Naive thymus-derived CD4-positive, alpha-beta T cell (primary cell): ENCODE measurements at regions not wholly inside any gene's neighbourhood (a gene's known extent, or its start where the extent isn't known, plus 50 kb on each side); places are given as distances from the start of the nearest gene placed in this dataset.

ENCODE experiments used
- ATAC-seq: fragments of 150-1000 bp; cut with Tn5 transposase; 2 replicates; pipeline ENCODE4 v1.10.0; 2021; ENCODE audit warnings: mild to moderate bottlenecking, moderate library complexity
- CTCF ChIA-PET: fragments of 350-600 bp; sonication (Branson Sonifier 250); formaldehyde crosslinking; loops from one replicate; lab custom pipeline; 2021; ENCODE audit warnings: antibody characterized with exemption; lab: Charles Lee
- POLR2A ChIA-PET: fragments of 350-600 bp; sonication (Branson Sonifier 250); formaldehyde crosslinking; loops from one replicate; lab custom pipeline; 2021; ENCODE audit warnings: antibody characterized with exemption, inconsistent platforms; lab: Charles Lee
- DNase-seq, 9 donors: peaks; one replicate each; pipeline versions ENCODE4 v3.0.0 to v3.0.0-alpha.2; 2020 to 2022; ENCODE audit warnings: mixed read lengths in 1 of 9
- H3K27ac ChIP-seq: one replicate; pipeline ENCODE4 v1.7.0; 2013; ENCODE audit warnings: mild to moderate bottlenecking, low read depth, low read length, moderate library complexity
- H3K27me3 ChIP-seq, 2 donors: one replicate each; pipeline ENCODE4 v1.7.0; 2013; ENCODE audit warnings: low read length in 2 of 2, mild to moderate bottlenecking in 2 of 2, moderate library complexity in 2 of 2; ENCODE audit not compliant: control insufficient read depth in 2 of 2, insufficient read depth in 2 of 2
- H3K36me3 ChIP-seq, 3 experiments: 1 replicate in 2 of 3; 2 replicates in 1 of 3; pipeline ENCODE4 v1.7.0; 2013; ENCODE audit warnings: low read length in 3 of 3, mild to moderate bottlenecking in 3 of 3, moderate library complexity in 1 of 3; ENCODE audit not compliant: insufficient read depth in 3 of 3, control insufficient read depth in 2 of 3
- H3K4me1 ChIP-seq, 2 donors: one replicate each; pipeline ENCODE4 v1.7.0; 2013; ENCODE audit warnings: low read length in 2 of 2, mild to moderate bottlenecking in 2 of 2, moderate library complexity in 1 of 2; ENCODE audit not compliant: control insufficient read depth in 2 of 2, insufficient read depth in 2 of 2
- H3K4me3 ChIP-seq: 2 replicates; pipeline ENCODE4 v1.7.0; 2013; ENCODE audit warnings: mild to moderate bottlenecking, low read length
- H3K9me3 ChIP-seq, 3 experiments: 1 replicate in 2 of 3; 2 replicates in 1 of 3; pipeline ENCODE4 v1.7.0; 2013; ENCODE audit warnings: low read length in 3 of 3; ENCODE audit not compliant: control insufficient read depth in 2 of 3
- H3K27ac Mint-ChIP-seq, 9 donors: one replicate each; pipeline ENCODE4 v1.8.0; 2020 to 2022; ENCODE audit warnings: mixed read lengths in 9 of 9, mild to moderate bottlenecking in 8 of 9, moderate library complexity in 5 of 9, inconsistent platforms in 2 of 9
- H3K27me3 Mint-ChIP-seq, 5 donors: one replicate each; pipeline ENCODE4 v1.8.0; 2021 to 2022; ENCODE audit warnings: mixed read lengths in 5 of 5, mild to moderate bottlenecking in 1 of 5
- H3K36me3 Mint-ChIP-seq, 5 donors: one replicate each; pipeline ENCODE4 v1.8.0; 2020 to 2022; ENCODE audit warnings: mixed read lengths in 5 of 5, mild to moderate bottlenecking in 3 of 5, inconsistent platforms in 1 of 5
- H3K4me1 Mint-ChIP-seq, 7 donors: one replicate each; pipeline ENCODE4 v1.8.0; 2020 to 2022; ENCODE audit warnings: mixed read lengths in 7 of 7, mild to moderate bottlenecking in 3 of 7, inconsistent platforms in 1 of 7
- H3K4me3 Mint-ChIP-seq, 10 donors: one replicate each; pipeline ENCODE4 v1.8.0; 2020 to 2022; ENCODE audit warnings: mild to moderate bottlenecking in 10 of 10, mixed read lengths in 10 of 10, moderate library complexity in 6 of 10, inconsistent platforms in 2 of 10
- H3K9me3 Mint-ChIP-seq, 11 donors: one replicate each; pipeline ENCODE4 v1.8.0; 2020 to 2022; ENCODE audit warnings: mixed read lengths in 11 of 11, mild to moderate bottlenecking in 4 of 11, inconsistent platforms in 1 of 11, moderate library complexity in 1 of 11
- intact Hi-C, 2 donors: fragments of 100-400 bp; cut with micrococcal nuclease; formaldehyde crosslinking; loops; one replicate each; pipeline ENCODE4 v1.15.1; 2023

GRCh38 chr4:129415004-129415403, 319.1 kb downstream of the C4orf33 start:
- Histone ChIP-seq H3K4me1 (no peaks in the 10 kb centered on the region), H3K9me3 (no peaks in the 10 kb centered on the region), H3K4me3 (no peak overlapping the region), H3K27ac (no peak overlapping the region), H3K27me3 (no peaks in the 10 kb centered on the region), H3K36me3 (no peaks in the 10 kb centered on the region)
- Mint-ChIP-seq H3K27me3 (peaks cover 0 to 6% (median 0%) of the 10 kb centered on the region in 5 donors), H3K4me1 (no peaks in the 10 kb centered on the region), H3K9me3 (peaks cover 0 to 5% (median 0%) of the 10 kb centered on the region in 11 donors), H3K4me3 (no peak overlapping the region), H3K36me3 (no peaks in the 10 kb centered on the region), H3K27ac (no peak overlapping the region)
- intact Hi-C loops = no loop called here
- ChIA-PET CTCF (no interaction called here), POLR2A (no interaction called here)
- DNase-seq (no peak), ATAC-seq (no peak)

DNA sequence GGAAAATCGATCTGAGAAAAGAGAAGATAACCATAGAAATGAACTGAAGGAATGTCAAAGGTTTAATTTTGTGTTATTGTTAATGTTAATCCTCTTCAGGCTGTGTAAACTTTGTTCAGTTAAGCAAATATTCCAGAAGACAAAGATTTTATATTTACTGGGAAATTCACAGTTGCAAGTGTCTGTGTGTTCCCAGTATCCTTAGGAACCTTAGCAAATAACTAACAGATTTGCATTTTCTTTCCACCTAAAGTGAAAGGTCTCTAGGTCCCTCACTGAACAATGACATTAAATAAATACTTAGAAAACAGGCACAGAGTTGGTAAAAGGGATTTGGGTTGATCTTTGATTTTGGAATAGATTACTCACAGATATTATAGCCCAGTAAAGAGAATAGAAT, 324.7 kb downstream of the C4orf33 start:
- H3K27me3 Mint-ChIP-seq = peaks cover 0 to 6% (median 0%) of the 10 kb centered on the region in 5 donors
- DNase-seq = no peak
- POLR2A ChIA-PET = no interaction called here

DNA sequence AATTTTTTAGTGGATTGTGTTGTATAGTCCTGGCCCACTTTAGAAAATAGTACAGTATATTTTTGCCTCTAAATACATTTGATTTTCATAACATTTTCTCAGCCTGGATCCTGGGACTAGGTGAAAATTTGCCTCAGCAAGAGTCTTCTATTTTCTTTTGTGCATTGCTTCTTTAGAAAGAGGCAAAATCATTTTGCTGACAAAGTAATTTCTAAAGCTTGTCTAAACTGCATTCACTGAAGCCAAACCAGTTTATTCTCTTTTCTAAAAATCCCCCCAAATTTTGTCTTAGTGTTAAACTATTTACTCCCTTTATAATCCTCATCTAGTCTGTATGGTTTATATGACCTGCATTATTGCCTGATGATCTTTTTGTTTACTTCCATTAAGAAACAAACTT, 326.3 kb downstream of the C4orf33 start:
- no peak overlapping the region for H3K27ac Mint-ChIP-seq
- intact Hi-C loops = no loop called here
- peaks cover 0 to 5% (median 0%) of the 10 kb centered on the region in 11 donors for H3K9me3 Mint-ChIP-seq

More for the DNA sequence above, 324.7 kb downstream of the C4orf33 start:
- Mint-ChIP-seq H3K4me1 (no peaks in the 10 kb centered on the region), H3K9me3 (peaks cover 0 to 5% (median 0%) of the 10 kb centered on the region in 11 donors), H3K36me3 (no peaks in the 10 kb centered on the region), H3K4me3 (no peak overlapping the region), H3K27ac (no peak overlapping the region)
- CTCF ChIA-PET = no interaction called here
- no peak overlapping the region for H3K27ac ChIP-seq
- intact Hi-C loops = no loop called here
- H3K9me3 ChIP-seq = no peaks in the 10 kb centered on the region
- no peaks in the 10 kb centered on the region for H3K4me1 ChIP-seq
- H3K4me3 ChIP-seq = no peak overlapping the region
- no peaks in the 10 kb centered on the region for H3K27me3 ChIP-seq
- H3K36me3 ChIP-seq = no peaks in the 10 kb centered on the region
- ATAC-seq = no peak

DNA sequence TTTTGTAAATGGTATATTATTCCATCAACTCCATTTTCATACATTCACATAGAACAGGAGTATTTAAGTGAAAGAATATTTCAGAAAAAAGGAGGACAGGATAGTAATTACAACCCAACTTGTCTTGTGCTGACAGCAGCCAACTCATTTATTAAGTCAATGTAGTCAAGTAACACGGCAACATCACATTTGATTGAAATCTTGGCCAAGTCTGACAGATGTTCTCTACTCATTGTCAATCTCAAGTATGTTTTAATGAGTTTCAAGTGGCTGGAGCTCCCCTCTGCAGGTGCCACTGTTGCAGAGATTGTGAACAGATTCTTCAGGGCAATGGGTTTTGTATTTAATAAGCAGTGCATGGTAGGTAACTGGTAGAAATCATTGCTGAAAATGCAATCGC, 332.5 kb downstream of the C4orf33 start:
- H3K4me3 ChIP-seq = no peak overlapping the region
- no peak overlapping the region for H3K4me3 Mint-ChIP-seq
- ChIA-PET CTCF (no interaction called here), POLR2A (no interaction called here)
- DNase-seq (no peak), ATAC-seq (no peak)
- no peaks in the 10 kb centered on the region for H3K9me3 ChIP-seq
- no peaks in the 10 kb centered on the region for H3K27me3 Mint-ChIP-seq
- H3K4me1 ChIP-seq = no peaks in the 10 kb centered on the region
- H3K36me3 ChIP-seq = no peaks in the 10 kb centered on the region
- intact Hi-C loops = no loop called here
- H3K9me3 Mint-ChIP-seq = peaks cover 0 to 5% (median 0%) of the 10 kb centered on the region in 11 donors
- H3K27ac Mint-ChIP-seq = no peak overlapping the region
- H3K4me1 Mint-ChIP-seq = no peaks in the 10 kb centered on the region
- H3K27me3 ChIP-seq = no peaks in the 10 kb centered on the region
- H3K36me3 Mint-ChIP-seq = no peaks in the 10 kb centered on the region
- H3K27ac ChIP-seq = no peak overlapping the region

More for the DNA sequence above, 326.3 kb downstream of the C4orf33 start:
- H3K4me3 Mint-ChIP-seq = no peak overlapping the region
- Histone ChIP-seq H3K27me3 (no peaks in the 10 kb centered on the region), H3K9me3 (no peaks in the 10 kb centered on the region), H3K4me3 (no peak overlapping the region), H3K36me3 (no peaks in the 10 kb centered on the region), H3K27ac (no peak overlapping the region), H3K4me1 (no peaks in the 10 kb centered on the region)
- no peaks in the 10 kb centered on the region for H3K36me3 Mint-ChIP-seq
- ChIA-PET POLR2A (no interaction called here), CTCF (no interaction called here)
- no peaks in the 10 kb centered on the region for H3K4me1 Mint-ChIP-seq
- ATAC-seq (no peak), DNase-seq (no peak)
- H3K27me3 Mint-ChIP-seq = peaks cover 0 to 6% (median 0%) of the 10 kb centered on the region in 5 donors

DNA sequence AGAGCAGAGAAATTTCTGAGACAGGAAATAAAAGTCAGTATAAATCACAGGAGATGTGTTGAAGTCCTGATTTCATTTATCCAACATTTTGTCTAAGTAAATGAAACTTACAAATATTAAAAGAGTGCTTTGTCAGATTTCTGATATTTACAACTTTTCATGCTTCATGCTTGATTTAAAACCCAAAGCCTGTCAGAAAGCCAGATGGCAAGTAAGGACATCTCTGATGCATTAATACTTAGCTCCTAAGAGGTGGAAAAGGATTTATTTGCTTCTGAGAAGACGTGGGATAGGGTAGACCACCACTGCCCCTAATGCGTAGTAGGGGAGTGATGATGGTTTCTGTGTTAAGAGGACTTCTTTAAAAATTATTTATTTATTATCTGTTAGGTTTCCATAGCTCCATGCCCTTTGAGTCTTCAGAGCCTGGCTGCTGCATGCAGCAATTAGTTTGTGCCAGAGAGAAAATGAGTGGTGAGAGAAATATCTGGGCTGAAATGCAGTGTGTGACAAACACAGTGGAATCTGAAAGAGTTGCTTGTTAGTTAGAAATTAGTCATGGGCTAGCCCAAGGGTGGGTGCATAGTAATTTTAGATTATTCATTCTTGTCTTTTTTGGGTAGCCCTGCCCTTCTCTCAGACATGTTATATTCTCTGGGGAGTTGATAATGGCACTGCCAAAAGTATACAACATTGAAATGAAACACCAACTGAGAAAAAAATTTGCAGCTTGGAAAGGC, 333.8 kb downstream of the C4orf33 start:
- ATAC-seq (no peak), DNase-seq (no peak)
- Mint-ChIP-seq H3K4me3 (no peak overlapping the region), H3K36me3 (no peaks in the 10 kb centered on the region), H3K4me1 (no peaks in the 10 kb centered on the region), H3K27ac (no peak overlapping the region), H3K9me3 (peaks cover 0 to 5% (median 0%) of the 10 kb centered on the region in 11 donors), H3K27me3 (no peaks in the 10 kb centered on the region)
- no peaks in the 10 kb centered on the region for H3K9me3 ChIP-seq
- H3K27ac ChIP-seq = no peak overlapping the region
- no peak overlapping the region for H3K4me3 ChIP-seq
- no peaks in the 10 kb centered on the region for H3K36me3 ChIP-seq
- CTCF ChIA-PET = no interaction called here
- no peaks in the 10 kb centered on the region for H3K4me1 ChIP-seq
- POLR2A ChIA-PET = no interaction called here
- no peaks in the 10 kb centered on the region for H3K27me3 ChIP-seq
- intact Hi-C loops = no loop called here

- ATAC-seq (no peak), DNase-seq (no peak)
- ChIA-PET CTCF (no interaction called here), POLR2A (no interaction called here)
- H3K4me3 Mint-ChIP-seq = no peak overlapping the region
- H3K36me3 Mint-ChIP-seq = no peaks in the 10 kb centered on the region
- no peaks in the 10 kb centered on the region for H3K36me3 ChIP-seq
- H3K27ac Mint-ChIP-seq = no peak overlapping the region
- no peaks in the 10 kb centered on the region for H3K27me3 ChIP-seq
- no peaks in the 10 kb centered on the region for H3K9me3 ChIP-seq
- H3K27me3 Mint-ChIP-seq = peaks cover 0 to 6% (median 0%) of the 10 kb centered on the region in 5 donors
- H3K4me1 Mint-ChIP-seq = no peaks in the 10 kb centered on the region
- H3K4me1 ChIP-seq = no peaks in the 10 kb centered on the region
- no peak overlapping the region for H3K4me3 ChIP-seq
- H3K27ac ChIP-seq = no peak overlapping the region
- peaks cover 0 to 6% (median 0%) of the 10 kb centered on the region in 11 donors for H3K9me3 Mint-ChIP-seq
- intact Hi-C loops = no loop called here
Measured at GRCh38 chr4:129437347-129437746, 341.4 kb downstream of the C4orf33 start.

GRCh38 chr4:129438456-129438981, 342.6 kb downstream of the C4orf33 start:
- no peaks in the 10 kb centered on the region for H3K4me1 Mint-ChIP-seq
- ATAC-seq = no peak
- H3K36me3 Mint-ChIP-seq = no peaks in the 10 kb centered on the region

More at GRCh38 chr4:129438456-129438981, 342.6 kb downstream of the C4orf33 start:
- no peak overlapping the region for H3K4me3 ChIP-seq
- intact Hi-C loops = no loop called here
- no peak for DNase-seq
- peaks cover 0 to 6% (median 0%) of the 10 kb centered on the region in 5 donors for H3K27me3 Mint-ChIP-seq
- H3K27ac Mint-ChIP-seq = no peak overlapping the region
- ChIA-PET CTCF (no interaction called here), POLR2A (no interaction called here)
- no peaks in the 10 kb centered on the region for H3K4me1 ChIP-seq
- H3K9me3 Mint-ChIP-seq = peaks cover 0 to 6% (median 0%) of the 10 kb centered on the region in 11 donors
- H3K9me3 ChIP-seq = no peaks in the 10 kb centered on the region
- H3K27me3 ChIP-seq = no peaks in the 10 kb centered on the region
- no peak overlapping the region for H3K4me3 Mint-ChIP-seq
- no peak overlapping the region for H3K27ac ChIP-seq
- H3K36me3 ChIP-seq = no peaks in the 10 kb centered on the region
